Esophagus muscularis mucosa (tissue), 4 donors: ENCODE measurements at regions not wholly inside any gene's neighbourhood (a gene's known extent, or its start where the extent isn't known, plus 50 kb on each side); places are given as distances from the start of the nearest gene placed in this dataset.

Source experiments
- DNase-seq: peaks from one replicate; pipeline ENCODE4 v3.0.0-alpha.2; 2017; ENCODE audit errors: extremely low spot score
- H3K27ac ChIP-seq, 4 donors: fragments of 200-600 bp; sonication (generic); replicated peaks in 1 of 4; 1 replicate in 3 of 4; 2 replicates in 1 of 4; pipeline ENCODE4 v1.5.1; 2016 to 2019; ENCODE audit warnings: mild to moderate bottlenecking in 1 of 4
- H3K27me3 ChIP-seq, 4 donors: fragments of 200-600 bp; sonication (generic); one replicate each; pipeline versions ENCODE4 v1.5.1 to v1.6.0; 2016 to 2019
- H3K36me3 ChIP-seq, 4 donors: fragments of 200-600 bp; sonication (generic); one replicate each; pipeline ENCODE4 v1.5.1; 2016 to 2019
- H3K4me1 ChIP-seq, 4 donors: fragments of 200-600 bp; sonication (generic); one replicate each; pipeline ENCODE4 v1.5.1; 2016 to 2019
- H3K4me3 ChIP-seq, 4 donors: fragments of 200-600 bp; sonication (generic); 1 replicate in 2 of 4; 2 replicates in 2 of 4; pipeline ENCODE4 v1.5.1; 2016 to 2019; ENCODE audit warnings: mild to moderate bottlenecking in 4 of 4, moderate library complexity in 1 of 4
- H3K9me3 ChIP-seq, 4 donors: fragments of 200-600 bp; sonication (generic); 1 replicate in 3 of 4; 2 replicates in 1 of 4; pipeline ENCODE4 v1.5.1; 2016 to 2019
- CTCF ChIP-seq, 3 experiments: fragments of 200-600 bp in 2 of 3; fragments of 450-650 bp in 1 of 3; sonication (generic) in 2 of 3; IDR thresholded peaks; one replicate each; pipeline ENCODE4 v1.5.1; 2017 to 2019; ENCODE audit warnings: antibody characterized with exemption in 3 of 3, mild to moderate bottlenecking in 2 of 3, moderate library complexity in 1 of 3
- EP300 ChIP-seq: sonication (generic); formaldehyde crosslinking; IDR thresholded peaks from one replicate; pipeline ENCODE4 v1.6.1; 2017; ENCODE audit warnings: antibody characterized with exemption
- POLR2A ChIP-seq: fragments of 450-650 bp; IDR thresholded peaks from one replicate; pipeline ENCODE4 v1.6.1; 2017; ENCODE audit warnings: antibody characterized with exemption, moderate library complexity, mild to moderate bottlenecking, low read depth
- POLR2AphosphoS5 ChIP-seq, 2 donors: sonication (generic); formaldehyde crosslinking; IDR thresholded peaks; one replicate each; pipeline ENCODE4 v1.6.1; 2017; ENCODE audit warnings: antibody characterized with exemption in 2 of 2
- WGBS: methylation state at CpG from one replicate; pipeline ENCODE4 v1.1.5; 2018; 5-methylcytosine and 5-hydroxymethylcytosine counted together
- intact Hi-C: fragments of 100-400 bp; cut with DNase I; formaldehyde crosslinking; loops from one replicate; pipeline ENCODE4 v1.15.1; 2023

GRCh38 chr11:34744511-34744910, 123.6 kb downstream of the EHF start:
- no peaks in the 10 kb centered on the region for H3K9me3 ChIP-seq
- no peak overlapping the region for H3K4me3 ChIP-seq
- intact Hi-C loops: no loop called here
- no peak for DNase-seq
- no peaks in the 10 kb centered on the region for H3K36me3 ChIP-seq
- no peak overlapping the region for H3K27ac ChIP-seq
- no peaks in the 10 kb centered on the region for H3K27me3 ChIP-seq
- 67% methylated on average over 3 of the region's 3 CpGs for WGBS
- no peaks in the 10 kb centered on the region for H3K4me1 ChIP-seq
- no peak for TF ChIP-seq POLR2A
- no peak for TF ChIP-seq POLR2AphosphoS5 (IDR thresholded peaks at IDR 0.05)
- no peak for TF ChIP-seq CTCF (IDR thresholded peaks at IDR 0.05)
- TF ChIP-seq EP300: no peak

GRCh38 chr11:34738237-34738636, 117.3 kb downstream of the EHF start:
- H3K27ac ChIP-seq: no peak overlapping the region
- no peaks in the 10 kb centered on the region for H3K27me3 ChIP-seq
- no peak overlapping the region for H3K4me3 ChIP-seq
- H3K36me3 ChIP-seq: no peaks in the 10 kb centered on the region
- TF ChIP-seq POLR2A (no peak), CTCF (IDR thresholded peaks at IDR 0.05) (no peak)
- no peaks in the 10 kb centered on the region for H3K9me3 ChIP-seq
- DNase-seq: no peak
- intact Hi-C loops: no loop called here
- 97% methylated on average over 5 of the region's 5 CpGs for WGBS
- no peaks in the 10 kb centered on the region for H3K4me1 ChIP-seq

- no peaks in the 10 kb centered on the region for H3K36me3 ChIP-seq
These were observed 111.9 kb downstream of the EHF start for GRCh38 chr11:34732831-34733230.

GRCh38 chr11:34731603-34732002, 110.7 kb downstream of the EHF start:
- no peaks in the 10 kb centered on the region for H3K36me3 ChIP-seq
- no peak overlapping the region for H3K27ac ChIP-seq
- H3K4me1 ChIP-seq: no peaks in the 10 kb centered on the region
- intact Hi-C loops: no loop called here
- no peak for TF ChIP-seq EP300
- TF ChIP-seq CTCF (IDR thresholded peaks at IDR 0.05): no peak
- no peak for TF ChIP-seq POLR2A
- no peak for TF ChIP-seq POLR2AphosphoS5 (IDR thresholded peaks at IDR 0.05)
- WGBS: 75% methylated on average over 3 of the region's 3 CpGs
- no peak overlapping the region for H3K4me3 ChIP-seq
- no peaks in the 10 kb centered on the region for H3K9me3 ChIP-seq
- DNase-seq: no peak
- H3K27me3 ChIP-seq: no peaks in the 10 kb centered on the region

More at GRCh38 chr11:34732831-34733230, 111.9 kb downstream of the EHF start:
- WGBS: 25% methylated on average over 1 of the region's 1 CpG
- no peak overlapping the region for H3K27ac ChIP-seq
- no peak for DNase-seq
- H3K27me3 ChIP-seq: no peaks in the 10 kb centered on the region
- H3K4me1 ChIP-seq: no peaks in the 10 kb centered on the region
- no peaks in the 10 kb centered on the region for H3K9me3 ChIP-seq
- intact Hi-C loops: no loop called here
- no peak overlapping the region for H3K4me3 ChIP-seq
- TF ChIP-seq CTCF (IDR thresholded peaks at IDR 0.05) (no peak), EP300 (no peak), POLR2AphosphoS5 (IDR thresholded peaks at IDR 0.05) (no peak), POLR2A (no peak)

GRCh38 chr11:34730544-34731295, 109.8 kb downstream of the EHF start:
- DNase-seq: no peak
- intact Hi-C loops: no loop called here
- H3K27me3 ChIP-seq: no peaks in the 10 kb centered on the region
- no peaks in the 10 kb centered on the region for H3K4me1 ChIP-seq
- no peaks in the 10 kb centered on the region for H3K9me3 ChIP-seq
- no peak overlapping the region for H3K27ac ChIP-seq
- 96% methylated on average over 3 of the region's 3 CpGs for WGBS
- H3K4me3 ChIP-seq: no peak overlapping the region
- TF ChIP-seq POLR2AphosphoS5 (IDR thresholded peaks at IDR 0.05) (no peak), EP300 (no peak), CTCF (IDR thresholded peaks at IDR 0.05) (no peak), POLR2A (no peak)
- no peaks in the 10 kb centered on the region for H3K36me3 ChIP-seq
